Type B pancreatic cell (in vitro differentiated cells): ENCODE measurements at regions not wholly inside any gene's neighbourhood (a gene's known extent, or its start where the extent isn't known, plus 50 kb on each side); places are given as distances from the start of the nearest gene placed in this dataset.
"Not testable (repeated sequence)": the region's sequence is repeated elsewhere in the genome, so short reads cannot be mapped to it uniquely, and the experiment has no call there.

Experiments
- DNase-seq: peaks from one replicate; pipeline ENCODE4 v3.0.0; 2021; ENCODE audit warnings: mixed read lengths; ENCODE audit not compliant: unreplicated experiment; ENCODE audit errors: extremely low spot score
- H3K27ac Mint-ChIP-seq: 2 replicates; pipeline ENCODE4 v1.8.0; 2021; ENCODE audit warnings: mild to moderate bottlenecking, mixed read lengths
- H3K27me3 Mint-ChIP-seq: 2 replicates; pipeline ENCODE4 v1.8.0; 2021; ENCODE audit warnings: mixed read lengths
- H3K36me3 Mint-ChIP-seq: 2 replicates; pipeline ENCODE4 v1.8.0; 2021; ENCODE audit warnings: mixed read lengths
- H3K4me1 Mint-ChIP-seq: one replicate; pipeline ENCODE4 v1.8.0; 2021; ENCODE audit warnings: mixed read lengths; ENCODE audit not compliant: unreplicated experiment
- H3K4me3 Mint-ChIP-seq: 2 replicates; pipeline ENCODE4 v1.8.0; 2021; ENCODE audit warnings: mild to moderate bottlenecking, mixed read lengths
- H3K9me3 Mint-ChIP-seq: 2 replicates; pipeline ENCODE4 v1.8.0; 2021; ENCODE audit warnings: mixed read lengths
- CTCF ChIP-seq: fragments of 200-600 bp; sonication (generic); conservative IDR thresholded peaks from 2 replicates; pipeline ENCODE4 v1.5.0; 2021; ENCODE audit warnings: antibody characterized with exemption, mild to moderate bottlenecking

GRCh38 chr9:96100385-96101300 is 201.3 kb downstream of the HSD17B3 start:
- TF ChIP-seq CTCF, result no peak
- Mint-ChIP-seq H3K27me3 (peaks cover 3% of the 10 kb centered on the region), H3K4me1 (peaks cover 5% of the 10 kb centered on the region), H3K9me3 (peaks cover 16% of the 10 kb centered on the region), H3K27ac (no peak overlapping the region), H3K36me3 (no peaks in the 10 kb centered on the region), H3K4me3 (no peak overlapping the region)
- no peak for DNase-seq

GRCh38 chr9:96090630-96091029 is 211.3 kb downstream of the HSD17B3 start:
- Mint-ChIP-seq H3K9me3 (peaks cover 19% of the 10 kb centered on the region), H3K4me1 (peaks cover 17% of the 10 kb centered on the region)
- H3K4me3 Mint-ChIP-seq, H3K36me3 Mint-ChIP-seq, DNase-seq, H3K27ac Mint-ChIP-seq, H3K27me3 Mint-ChIP-seq: not testable (repeated sequence)

GRCh38 chr9:96089452-96090085 is 212.4 kb downstream of the HSD17B3 start:
- peaks cover 17% of the 10 kb centered on the region for H3K9me3 Mint-ChIP-seq
- H3K27ac Mint-ChIP-seq, result no peak overlapping the region
- H3K27me3 Mint-ChIP-seq, result peaks cover 5% of the 10 kb centered on the region
- no peak for DNase-seq
- H3K36me3 Mint-ChIP-seq, result peaks cover 8% of the 10 kb centered on the region
- peaks cover 18% of the 10 kb centered on the region for H3K4me1 Mint-ChIP-seq
- TF ChIP-seq CTCF, result no peak
- H3K4me3 Mint-ChIP-seq, result no peak overlapping the region

- DNase-seq, result no peak
- no peak overlapping the region for H3K4me3 Mint-ChIP-seq
- H3K4me1 Mint-ChIP-seq, result peaks cover 29% of the 10 kb centered on the region
- no peak overlapping the region for H3K27ac Mint-ChIP-seq
- peaks cover 8% of the 10 kb centered on the region for H3K36me3 Mint-ChIP-seq
- H3K27me3 Mint-ChIP-seq, result peaks cover 5% of the 10 kb centered on the region
- H3K9me3 Mint-ChIP-seq, result peaks cover 17% of the 10 kb centered on the region
- TF ChIP-seq CTCF, result no peak
Measured at GRCh38 chr9:96088510-96088909, 213.0 kb downstream of the ERCC6L2 start.

GRCh38 chr9:96087669-96088299 is 212.3 kb downstream of the ERCC6L2 start:
- Mint-ChIP-seq H3K4me3 (peak overlapping the region; percentile 20), H3K27me3 (peaks cover 5% of the 10 kb centered on the region), H3K9me3 (peaks cover 17% of the 10 kb centered on the region), H3K36me3 (peaks cover 8% of the 10 kb centered on the region), H3K4me1 (peaks cover 36% of the 10 kb centered on the region), H3K27ac (no peak overlapping the region)
- no peak for DNase-seq
- TF ChIP-seq CTCF, result no peak
